Prostate gland (tissue), 2 donors: ENCODE measurements at regions not wholly inside any gene's neighbourhood (a gene's known extent, or its start where the extent isn't known, plus 50 kb on each side); places are given as distances from the start of the nearest gene placed in this dataset.

ENCODE experiments used
- DNase-seq: peaks from one replicate; pipeline ENCODE4 v3.0.0-alpha.2; 2019; ENCODE audit warnings: low spot score
- H3K27ac ChIP-seq, 2 donors: fragments of 200-600 bp; sonication (generic); 2 replicates each; pipeline ENCODE4 v1.5.1; 2017 to 2019
- H3K27me3 ChIP-seq: fragments of 200-600 bp; sonication (generic); replicated peaks from 2 replicates; pipeline ENCODE4 v1.5.1; 2019; ENCODE audit not compliant: insufficient read depth
- H3K36me3 ChIP-seq, 2 donors: fragments of 200-600 bp; sonication (generic); 1 replicate in 1 of 2; 2 replicates in 1 of 2; pipeline versions ENCODE4 v1.5.1 to v1.8.1; 2017 to 2019
- H3K4me1 ChIP-seq: fragments of 200-600 bp; sonication (generic); replicated peaks from 2 replicates; pipeline ENCODE4 v1.5.1; 2019
- H3K4me3 ChIP-seq, 2 donors: fragments of 200-600 bp; sonication (generic); 2 replicates each; pipeline ENCODE4 v1.5.1; 2017 to 2019
- H3K9me3 ChIP-seq: fragments of 200-600 bp; sonication (generic); 2 replicates; pipeline ENCODE4 v1.5.1; 2017
- CTCF ChIP-seq, 4 experiments: fragments of 200-600 bp in 2 of 4; fragments of 450-650 bp in 2 of 4; sonication (generic) in 2 of 4; IDR thresholded peaks; 1 replicate in 3 of 4; 2 replicates in 1 of 4; pipeline ENCODE4 v1.5.1; 2016 to 2019; ENCODE audit warnings: antibody characterized with exemption in 4 of 4, mild to moderate bottlenecking in 2 of 4, moderate library complexity in 2 of 4
- POLR2A ChIP-seq: fragments of 450-650 bp; IDR thresholded peaks from one replicate; pipeline ENCODE4 v1.6.1; 2016; ENCODE audit warnings: antibody characterized with exemption, mild to moderate bottlenecking
- POLR2AphosphoS5 ChIP-seq: sonication (generic); formaldehyde crosslinking; IDR thresholded peaks from one replicate; pipeline ENCODE4 v1.6.1; 2017; ENCODE audit warnings: antibody characterized with exemption
- WGBS: methylation state at CpG from one replicate; pipeline ENCODE4 v1.1.5; 2018; 5-methylcytosine and 5-hydroxymethylcytosine counted together
- intact Hi-C: fragments of 100-400 bp; cut with DNase I; formaldehyde crosslinking; loops from one replicate; pipeline ENCODE4 v1.14.2; 2022

DNA sequence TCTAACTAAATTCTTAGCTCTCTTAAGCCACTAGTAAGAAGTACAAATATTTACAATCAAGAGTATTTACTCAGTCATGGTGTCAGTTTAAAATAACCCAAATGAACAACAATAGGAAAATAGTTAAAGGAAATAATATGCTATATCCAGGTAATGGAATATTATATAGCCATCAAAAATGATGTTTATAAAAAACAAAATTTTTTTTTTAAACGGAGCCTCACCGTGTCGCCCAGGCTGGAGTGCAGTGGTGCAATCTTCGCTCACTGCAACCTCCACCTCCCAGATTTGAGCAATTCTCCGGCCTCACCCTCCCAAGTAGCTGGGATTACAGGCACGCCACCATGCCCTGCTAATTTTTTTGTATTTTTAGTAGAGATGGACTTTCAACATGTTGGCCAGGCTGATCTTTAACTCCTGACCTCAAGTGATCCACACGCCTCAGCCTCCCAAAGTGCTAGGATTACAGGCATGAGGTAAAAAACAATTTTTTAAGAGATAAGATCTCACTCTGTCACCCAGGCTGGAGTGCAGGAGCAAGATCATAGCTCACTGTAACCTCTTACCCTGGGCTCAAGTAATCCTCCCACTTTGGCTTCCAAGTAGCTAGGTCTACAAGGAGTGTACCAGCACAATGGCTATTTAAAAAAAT, 132.5 kb downstream of the NOC3L start:
- H3K4me3 ChIP-seq: no peak overlapping the region
- no peaks in the 10 kb centered on the region for H3K9me3 ChIP-seq
- 93% methylated on average over 7 of the region's 7 CpGs for WGBS
- H3K27ac ChIP-seq: no peak overlapping the region
- no peak for DNase-seq
- TF ChIP-seq POLR2AphosphoS5: no peak
- TF ChIP-seq CTCF (IDR thresholded peaks at IDR 0.05): no peak
- TF ChIP-seq POLR2A: no peak
- no peaks in the 10 kb centered on the region for H3K4me1 ChIP-seq
- no peaks in the 10 kb centered on the region for H3K27me3 ChIP-seq
- intact Hi-C loops: no loop called here
- H3K36me3 ChIP-seq: no peaks in the 10 kb centered on the region

- 84% methylated on average over 2 of the region's 2 CpGs for WGBS
- Histone ChIP-seq H3K4me1 (no peaks in the 10 kb centered on the region), H3K4me3 (no peak overlapping the region), H3K27ac (no peak overlapping the region), H3K27me3 (no peaks in the 10 kb centered on the region), H3K36me3 (no peaks in the 10 kb centered on the region), H3K9me3 (no peaks in the 10 kb centered on the region)
- intact Hi-C loops: no loop called here
- no peak for TF ChIP-seq POLR2A
- TF ChIP-seq CTCF (IDR thresholded peaks at IDR 0.05): no peak
- no peak for TF ChIP-seq POLR2AphosphoS5
- DNase-seq: no peak
Observed at GRCh38 chr10:94232711-94233383, 129.9 kb downstream of the NOC3L start.

- H3K27me3 ChIP-seq: no peaks in the 10 kb centered on the region
- 88% methylated on average over 1 of the region's 1 CpG for WGBS
- no peak for TF ChIP-seq POLR2A
- no peak for TF ChIP-seq POLR2AphosphoS5
- TF ChIP-seq CTCF (IDR thresholded peaks at IDR 0.05): no peak
- H3K36me3 ChIP-seq: no peaks in the 10 kb centered on the region
- no peak overlapping the region for H3K4me3 ChIP-seq
- DNase-seq: no peak
- H3K27ac ChIP-seq: no peak overlapping the region
- no peaks in the 10 kb centered on the region for H3K9me3 ChIP-seq
- no peaks in the 10 kb centered on the region for H3K4me1 ChIP-seq
- intact Hi-C loops: no loop called here
Observed at GRCh38 chr10:94235461-94235860, 127.3 kb downstream of the NOC3L start.

- Histone ChIP-seq H3K36me3 (no peaks in the 10 kb centered on the region), H3K4me1 (no peaks in the 10 kb centered on the region), H3K9me3 (no peaks in the 10 kb centered on the region), H3K4me3 (no peak overlapping the region), H3K27ac (no peak overlapping the region), H3K27me3 (no peaks in the 10 kb centered on the region)
- WGBS: 95% methylated on average over 4 of the region's 4 CpGs
- DNase-seq: no peak
- intact Hi-C loops: no loop called here
- TF ChIP-seq CTCF (IDR thresholded peaks at IDR 0.05): no peak
- no peak for TF ChIP-seq POLR2A
- no peak for TF ChIP-seq POLR2AphosphoS5
Observed at GRCh38 chr10:94238006-94238617, 124.6 kb downstream of the NOC3L start.
